HUES6 (cell line): ENCODE measurements at regions not wholly inside any gene's neighbourhood (a gene's known extent, or its start where the extent isn't known, plus 50 kb on each side); places are given as distances from the start of the nearest gene placed in this dataset.

Experiments
- H3K27ac ChIP-seq: 2 replicates; pipeline ENCODE4 v1.7.0; 2013; ENCODE audit warnings: low read depth, mild to moderate bottlenecking, low read length, inconsistent platforms
- H3K27me3 ChIP-seq: 2 replicates; pipeline ENCODE4 v1.6.1; 2013; ENCODE audit warnings: low read length; ENCODE audit not compliant: control insufficient read depth, insufficient read depth
- H3K36me3 ChIP-seq: 2 replicates; pipeline ENCODE4 v1.6.1; 2013; ENCODE audit warnings: low read length; ENCODE audit not compliant: control insufficient read depth, insufficient read depth
- H3K4me1 ChIP-seq: 2 replicates; pipeline ENCODE4 v1.6.1; 2013; ENCODE audit warnings: low read length; ENCODE audit not compliant: control insufficient read depth, insufficient read depth
- H3K4me3 ChIP-seq: 2 replicates; pipeline ENCODE4 v1.5.1; 2013; ENCODE audit warnings: low read depth, low read length
- H3K9ac ChIP-seq: one replicate; pipeline ENCODE4 v1.6.1; 2013; ENCODE audit warnings: mild to moderate bottlenecking, low read length
- H3K9me3 ChIP-seq: 2 replicates; pipeline ENCODE4 v1.6.1; 2013; ENCODE audit warnings: low read depth, low read length; ENCODE audit not compliant: control insufficient read depth, insufficient read depth

DNA sequence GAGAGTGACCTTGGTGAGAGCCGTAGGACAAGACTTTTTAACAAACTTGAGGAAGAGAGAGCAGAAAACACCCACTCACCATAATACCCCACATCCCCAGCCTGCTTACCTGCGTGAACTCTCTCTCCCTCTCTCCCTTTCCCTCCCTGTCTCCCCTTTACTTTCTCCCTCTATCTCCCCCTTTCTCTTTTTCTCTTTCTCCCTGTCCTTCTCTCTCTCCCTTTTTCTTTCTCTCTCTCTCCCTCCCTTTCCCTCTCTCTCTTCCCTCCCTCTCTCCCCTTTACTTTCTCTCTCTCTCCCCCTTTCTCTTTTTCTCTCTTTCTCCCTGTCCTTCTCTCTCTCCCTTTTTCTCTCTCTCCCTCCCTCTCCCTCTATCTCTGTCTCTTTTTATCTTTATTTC is 464.0 kb upstream of the AUTS2 start:
- peaks cover 9% of the 10 kb centered on the region for H3K9me3 ChIP-seq
- peaks cover 8% of the 10 kb centered on the region; the same call in 1 of the 2 replicates for H3K27me3 ChIP-seq
- no peak overlapping the region for H3K9ac ChIP-seq
- H3K4me1 ChIP-seq = no peaks in the 10 kb centered on the region
- no peak overlapping the region for H3K27ac ChIP-seq
- no peak overlapping the region for H3K4me3 ChIP-seq
- no peaks in the 10 kb centered on the region for H3K36me3 ChIP-seq

DNA sequence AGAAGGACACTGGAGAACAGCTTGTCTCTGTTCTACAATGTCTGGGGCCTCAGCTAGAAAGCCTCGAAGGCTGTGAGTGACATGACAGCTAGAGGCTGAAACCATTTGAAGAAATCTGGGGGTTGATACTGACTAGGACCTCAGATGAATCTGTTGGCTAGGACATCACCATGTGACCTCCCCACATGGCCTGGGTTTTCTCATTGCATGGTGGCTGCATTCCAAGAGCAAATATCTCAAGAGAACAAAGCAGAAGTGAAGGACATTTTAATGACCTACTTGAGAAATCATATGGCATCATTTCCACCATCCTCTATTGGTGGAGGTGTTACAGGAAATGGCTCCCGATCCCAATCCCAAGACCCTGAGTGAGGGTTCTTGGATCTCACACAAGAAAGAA is 450.6 kb upstream of the AUTS2 start:
- no peaks in the 10 kb centered on the region; the same call in none of the 2 replicates for H3K27me3 ChIP-seq
- H3K9ac ChIP-seq = no peak overlapping the region
- no peaks in the 10 kb centered on the region for H3K4me1 ChIP-seq
- H3K27ac ChIP-seq = no peak overlapping the region
- H3K36me3 ChIP-seq = no peaks in the 10 kb centered on the region
- H3K4me3 ChIP-seq = no peak overlapping the region
- H3K9me3 ChIP-seq = no peaks in the 10 kb centered on the region

DNA sequence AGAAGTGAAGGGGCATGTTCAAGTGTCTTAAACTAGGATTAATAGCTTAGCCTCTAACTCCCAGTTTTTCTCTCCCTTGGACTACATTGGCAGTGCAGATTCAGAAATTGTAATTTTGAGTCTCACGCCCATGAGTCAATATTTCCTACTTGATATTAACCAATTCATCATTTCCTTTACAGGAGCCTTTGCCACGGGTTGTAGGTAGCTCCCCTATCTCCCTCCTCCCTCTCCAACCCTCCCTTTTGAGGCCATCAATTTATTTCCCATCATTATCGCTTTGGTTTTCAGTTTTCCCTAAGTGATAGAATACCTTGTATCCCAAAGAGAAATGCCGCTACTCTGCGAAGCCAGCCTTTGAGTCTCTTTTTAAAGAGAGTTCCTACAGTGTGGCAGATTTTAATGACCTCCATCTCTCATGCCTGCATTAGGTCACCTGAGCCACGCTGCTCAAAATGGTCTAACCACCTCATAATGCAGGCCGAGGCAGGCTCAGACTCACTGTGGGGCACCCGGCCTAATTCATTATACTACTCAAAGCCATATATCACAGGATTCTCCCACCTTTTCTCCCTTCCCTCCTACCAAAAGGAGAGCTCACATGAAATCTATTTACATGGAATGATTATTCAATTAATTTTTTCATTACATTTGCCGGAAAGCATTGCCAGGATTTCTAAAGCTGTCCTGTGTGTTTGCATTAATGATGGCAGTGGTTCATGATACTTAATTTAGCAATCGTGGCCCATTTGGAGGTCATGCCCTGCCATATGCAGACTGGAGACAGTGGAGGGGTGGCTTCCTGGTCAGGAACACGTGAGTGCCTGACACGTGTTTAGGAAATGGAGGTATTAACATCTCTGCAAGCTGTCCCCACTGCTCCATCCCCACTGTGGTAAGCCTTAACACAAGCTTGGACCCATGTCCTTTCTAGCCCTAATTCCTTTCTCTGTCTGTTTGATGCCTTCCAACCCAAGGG is 448.2 kb upstream of the AUTS2 start:
- no peaks in the 10 kb centered on the region for H3K4me1 ChIP-seq
- H3K9ac ChIP-seq = no peak overlapping the region
- no peak overlapping the region for H3K27ac ChIP-seq
- no peaks in the 10 kb centered on the region for H3K9me3 ChIP-seq
- H3K27me3 ChIP-seq = no peaks in the 10 kb centered on the region; the same call in 1 of the 2 replicates
- no peaks in the 10 kb centered on the region for H3K36me3 ChIP-seq
- no peak overlapping the region for H3K4me3 ChIP-seq

DNA sequence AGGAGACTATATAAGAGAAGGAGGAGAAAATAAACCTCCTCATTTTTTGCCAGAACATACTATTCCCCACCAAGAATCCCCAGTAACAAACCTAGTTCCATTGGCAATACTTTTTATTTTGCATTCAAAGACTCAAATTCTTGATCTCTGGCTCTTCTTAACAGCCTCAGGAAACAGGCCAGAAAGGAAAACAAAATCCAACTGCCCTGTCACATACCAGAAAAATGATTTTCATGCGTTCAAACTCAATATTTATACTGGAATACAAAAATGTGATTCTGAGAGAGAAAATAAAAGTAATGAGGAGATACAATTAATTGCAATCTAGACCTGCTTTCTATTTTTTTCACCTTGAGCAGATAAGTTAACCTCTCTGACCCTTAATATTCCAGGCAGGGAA is 435.9 kb upstream of the AUTS2 start:
- Histone ChIP-seq H3K9me3 (peaks cover 10% of the 10 kb centered on the region), H3K4me3 (no peak overlapping the region), H3K27me3 (no peaks in the 10 kb centered on the region), H3K36me3 (no peaks in the 10 kb centered on the region), H3K9ac (no peak overlapping the region), H3K4me1 (no peaks in the 10 kb centered on the region), H3K27ac (no peak overlapping the region)

DNA sequence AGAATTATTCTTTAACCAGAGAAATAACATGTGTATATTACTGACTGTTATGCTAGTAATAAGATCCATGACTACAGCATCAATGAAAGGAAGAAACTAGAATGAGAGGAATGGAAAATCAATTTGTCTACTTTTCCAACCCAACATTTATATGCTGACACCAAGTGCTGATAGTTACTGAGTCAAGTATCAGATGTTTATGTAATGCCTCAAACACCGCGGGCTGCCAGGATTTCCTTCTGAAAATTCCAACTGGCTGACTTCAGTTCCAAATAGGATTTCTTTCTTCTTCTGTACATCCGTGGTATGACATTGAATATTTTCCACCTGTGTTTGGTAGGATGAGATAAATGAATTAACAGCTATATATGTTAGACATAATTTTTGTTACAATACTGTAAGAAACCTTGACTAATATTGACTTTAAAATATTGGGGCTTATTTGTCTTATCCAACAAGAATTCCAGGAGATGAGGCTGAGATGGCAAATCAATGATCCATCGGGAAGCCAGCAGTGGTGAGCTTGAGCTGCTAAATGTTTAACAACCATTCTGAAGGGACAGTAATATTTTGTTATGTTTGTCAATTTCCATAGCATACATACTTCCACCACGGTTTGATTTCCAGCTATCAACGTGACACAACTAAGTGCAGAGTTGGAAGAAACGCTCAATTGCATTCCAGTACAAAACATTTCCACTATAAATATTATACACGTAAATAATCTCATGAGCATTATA is 435.2 kb upstream of the AUTS2 start:
- Histone ChIP-seq H3K36me3 (no peaks in the 10 kb centered on the region), H3K4me1 (no peaks in the 10 kb centered on the region), H3K9ac (no peak overlapping the region), H3K9me3 (peaks cover 12% of the 10 kb centered on the region), H3K27ac (no peak overlapping the region), H3K4me3 (no peak overlapping the region), H3K27me3 (no peaks in the 10 kb centered on the region)

DNA sequence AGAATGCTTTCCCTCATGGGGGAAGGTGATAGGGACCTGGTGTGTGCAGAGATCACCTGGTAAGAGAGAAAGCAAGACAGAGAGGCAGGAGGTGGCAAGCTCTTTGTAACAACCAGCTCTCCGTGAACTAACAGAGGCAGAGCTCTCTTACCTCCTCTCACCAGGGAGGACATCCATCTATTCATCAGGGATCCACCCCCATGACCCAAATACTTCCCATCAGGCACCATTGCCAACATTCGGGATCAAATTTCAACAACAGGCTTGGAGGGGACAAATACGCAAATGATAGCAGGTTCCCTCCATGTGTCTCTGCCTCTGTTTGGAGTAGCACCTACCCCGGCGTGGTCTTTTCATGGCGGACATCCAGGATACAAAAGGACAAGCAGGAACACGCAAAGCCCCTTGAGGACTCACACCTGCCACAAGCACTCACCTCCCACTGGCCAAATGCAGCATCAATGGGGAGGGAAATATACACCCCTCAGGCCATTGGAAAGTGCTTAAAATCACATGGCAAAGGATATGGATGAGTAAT is 431.2 kb upstream of the AUTS2 start:
- Histone ChIP-seq H3K9ac (no peak overlapping the region), H3K36me3 (no peaks in the 10 kb centered on the region), H3K4me3 (no peak overlapping the region), H3K27ac (no peak overlapping the region), H3K27me3 (no peaks in the 10 kb centered on the region), H3K4me1 (no peaks in the 10 kb centered on the region), H3K9me3 (peaks cover 12% of the 10 kb centered on the region)

DNA sequence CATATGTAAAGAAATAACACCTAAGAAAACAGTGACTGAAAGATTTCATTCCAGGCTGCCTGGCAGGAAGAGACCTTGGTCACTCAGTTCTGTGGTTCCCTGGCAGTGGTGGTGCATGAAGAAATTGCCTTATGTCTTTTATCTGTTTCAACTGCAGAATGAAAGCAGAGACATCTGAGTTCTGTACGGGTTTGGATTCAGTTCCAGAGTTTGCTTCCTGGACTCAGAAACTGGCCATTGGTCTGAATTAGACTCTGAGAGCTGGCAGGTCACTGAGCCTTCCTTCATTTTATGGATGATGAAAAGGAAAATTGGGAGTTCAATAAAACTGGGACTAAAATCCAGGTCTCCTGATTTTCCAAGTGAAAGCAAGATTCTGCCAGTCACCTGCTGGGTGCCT is 428.9 kb upstream of the AUTS2 start:
- Histone ChIP-seq H3K27ac (no peak overlapping the region), H3K36me3 (no peaks in the 10 kb centered on the region), H3K9ac (no peak overlapping the region), H3K9me3 (peaks cover 12% of the 10 kb centered on the region), H3K4me3 (no peak overlapping the region), H3K4me1 (no peaks in the 10 kb centered on the region), H3K27me3 (no peaks in the 10 kb centered on the region)

DNA sequence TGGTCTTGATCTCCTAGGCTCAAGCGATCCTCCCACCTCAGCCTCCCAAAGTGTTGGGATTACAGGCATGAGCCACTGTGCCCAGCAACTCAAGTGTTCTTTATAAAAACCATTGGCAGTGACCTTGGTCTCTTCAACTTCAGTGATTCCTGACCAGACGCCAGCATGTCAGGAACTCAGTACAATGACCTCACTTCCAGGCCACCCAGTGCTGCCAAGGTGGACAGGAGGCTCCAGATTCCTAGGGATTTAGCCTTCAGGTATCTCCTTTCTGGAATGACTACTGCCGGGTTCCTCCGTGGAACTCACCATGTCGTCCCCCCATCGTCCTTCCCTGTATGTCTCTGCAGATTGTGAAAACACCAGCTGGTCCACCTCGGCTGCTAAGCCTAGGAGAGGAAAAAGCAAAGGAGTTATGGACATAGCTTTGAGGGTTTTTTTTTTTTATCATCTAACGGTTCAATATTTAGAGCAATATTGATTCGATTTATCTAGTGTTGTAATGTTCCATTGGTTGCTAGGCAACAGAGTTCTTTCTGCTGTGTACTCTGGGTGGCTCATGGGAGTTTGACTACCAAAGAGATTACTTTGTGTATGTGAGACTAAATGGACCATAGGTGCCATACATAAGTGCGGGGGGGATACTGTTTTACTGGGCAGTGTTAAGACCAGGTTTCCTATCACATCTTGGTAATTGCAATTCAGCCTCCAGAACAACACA is 425.8 kb upstream of the AUTS2 start:
- no peaks in the 10 kb centered on the region for H3K27me3 ChIP-seq
- H3K4me1 ChIP-seq = no peaks in the 10 kb centered on the region
- H3K9me3 ChIP-seq = peaks cover 14% of the 10 kb centered on the region
- H3K9ac ChIP-seq = no peak overlapping the region
- H3K4me3 ChIP-seq = no peak overlapping the region
- no peak overlapping the region for H3K27ac ChIP-seq
- no peaks in the 10 kb centered on the region for H3K36me3 ChIP-seq

DNA sequence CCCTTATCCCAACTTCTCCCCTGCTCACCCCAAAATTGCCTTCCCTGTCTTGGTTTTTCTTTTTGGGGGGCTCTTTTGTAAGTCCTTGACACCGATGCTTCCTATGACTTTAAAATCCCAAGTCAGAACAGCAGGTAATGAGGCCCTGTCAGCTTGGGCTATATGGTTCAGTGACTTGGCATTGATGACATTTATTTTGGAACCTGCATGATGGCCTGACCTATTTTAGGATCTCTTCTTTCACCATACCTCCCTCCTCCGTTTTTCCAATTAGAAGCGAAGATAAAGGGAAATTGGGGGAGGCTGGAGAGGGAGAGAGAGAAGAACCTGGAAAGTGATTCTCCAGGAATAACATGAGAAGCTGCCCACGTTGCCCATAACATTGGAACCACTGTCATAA is 424.9 kb upstream of the AUTS2 start:
- no peak overlapping the region for H3K9ac ChIP-seq
- no peaks in the 10 kb centered on the region for H3K27me3 ChIP-seq
- no peaks in the 10 kb centered on the region for H3K36me3 ChIP-seq
- no peak overlapping the region for H3K27ac ChIP-seq
- no peak overlapping the region for H3K4me3 ChIP-seq
- H3K4me1 ChIP-seq = no peaks in the 10 kb centered on the region
- H3K9me3 ChIP-seq = peaks cover 14% of the 10 kb centered on the region

DNA sequence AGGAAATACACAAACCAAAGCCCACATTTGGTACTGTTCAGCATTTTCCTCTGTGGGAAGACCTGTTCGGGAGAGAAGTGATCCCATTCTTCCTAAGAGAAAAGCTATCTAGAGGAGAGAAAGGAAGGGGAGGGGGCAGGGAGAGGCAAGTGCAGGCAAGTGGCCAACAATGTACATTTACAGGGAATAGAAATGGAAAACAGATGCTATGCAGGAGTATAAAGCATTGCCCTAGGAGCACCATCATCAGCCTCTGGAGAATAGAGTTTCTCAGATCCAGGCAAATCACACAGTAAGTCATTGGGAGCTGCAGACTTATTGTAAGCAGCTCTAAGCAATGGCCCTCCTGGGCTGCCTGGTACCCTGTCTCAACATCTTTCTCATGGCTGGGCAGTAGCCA is 424.4 kb upstream of the AUTS2 start:
- Histone ChIP-seq H3K9ac (no peak overlapping the region), H3K4me3 (no peak overlapping the region), H3K9me3 (peaks cover 14% of the 10 kb centered on the region), H3K27me3 (no peaks in the 10 kb centered on the region), H3K36me3 (no peaks in the 10 kb centered on the region), H3K4me1 (no peaks in the 10 kb centered on the region), H3K27ac (no peak overlapping the region)
